ENCODE measurements at regions not wholly inside any gene's neighbourhood (a gene's known extent, or its start where the extent isn't known, plus 50 kb on each side); places are given as distances from the start of the nearest gene placed in this dataset.

DNA sequence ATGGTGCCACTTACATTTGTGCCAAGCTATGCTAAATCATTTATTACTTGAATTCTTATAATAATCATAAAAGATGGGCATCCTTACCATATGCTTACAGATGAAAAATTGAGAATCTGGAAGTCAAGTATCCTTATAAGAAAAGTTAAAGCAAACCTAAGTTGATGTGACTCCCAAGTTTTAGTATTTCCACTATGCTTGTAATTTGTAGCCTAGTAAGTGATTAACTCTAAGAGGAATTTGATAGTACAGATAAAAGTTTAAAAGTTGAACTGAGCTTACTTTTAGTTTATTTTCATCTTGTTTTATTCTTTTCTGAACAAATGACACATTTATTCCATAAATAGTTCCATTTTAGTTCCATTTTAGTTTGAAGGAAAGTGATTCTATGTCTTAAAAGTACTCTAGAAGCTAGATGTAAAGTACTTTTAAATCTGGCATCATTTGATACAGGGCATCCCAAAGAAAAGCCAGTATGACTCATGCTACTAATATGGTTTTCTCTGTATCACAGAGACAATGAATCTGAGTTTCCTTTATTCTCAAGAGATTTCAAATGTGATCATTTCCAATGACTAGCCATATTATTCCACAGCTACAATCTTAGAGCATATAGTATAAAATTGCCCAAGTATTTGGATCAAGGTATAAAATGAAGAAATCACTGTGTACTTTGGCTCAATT is 596.0 kb downstream of the SLC16A7 start:
- no peak overlapping the region for H3K4me3 ChIP-seq (ENCODE audit: low read length)
- peak; percentile 44 for DNase-seq (ENCODE audit: low read depth)
- no peaks in the 10 kb centered on the region for H3K27me3 ChIP-seq (replicated peaks; ENCODE audit: control insufficient read depth, insufficient read depth, low read length)
- peaks cover 11% of the 10 kb centered on the region for H3K4me1 ChIP-seq (ENCODE audit: control insufficient read depth, insufficient read depth, low read length)
- no peak overlapping the region for H3K9ac ChIP-seq (ENCODE audit: low read length)
- peaks cover 3% of the 10 kb centered on the region for H3K9me3 ChIP-seq (ENCODE audit: control insufficient read depth, low read length)
- H3K36me3 ChIP-seq (ENCODE audit: control insufficient read depth, insufficient read depth, low read length, severe bottlenecking) = no peaks in the 10 kb centered on the region

DNA sequence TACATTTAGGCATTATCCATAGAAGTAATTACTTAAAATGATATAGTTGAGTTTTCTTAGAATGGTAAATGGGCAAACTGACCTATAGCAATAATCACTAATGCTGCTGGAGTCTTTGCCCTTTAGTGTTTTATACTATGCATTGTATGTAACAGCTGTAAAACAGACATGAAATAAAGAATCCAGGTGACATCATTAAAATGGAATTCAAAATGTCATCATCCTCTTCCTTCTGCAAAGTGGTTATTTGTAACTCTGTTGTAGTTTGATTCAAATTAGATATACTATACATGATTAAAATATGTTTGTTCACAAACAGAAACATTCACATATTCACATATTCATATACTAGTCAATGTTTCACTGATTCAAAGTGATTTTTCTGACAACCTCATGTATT is 598.8 kb downstream of the SLC16A7 start:
- Histone ChIP-seq H3K27me3 (replicated peaks; ENCODE audit: control insufficient read depth, insufficient read depth, low read length) (no peaks in the 10 kb centered on the region), H3K9me3 (ENCODE audit: control insufficient read depth, low read length) (peaks cover 3% of the 10 kb centered on the region), H3K36me3 (ENCODE audit: control insufficient read depth, insufficient read depth, low read length, severe bottlenecking) (no peaks in the 10 kb centered on the region), H3K4me3 (ENCODE audit: low read length) (no peak overlapping the region), H3K9ac (ENCODE audit: low read length) (no peak overlapping the region), H3K4me1 (ENCODE audit: control insufficient read depth, insufficient read depth, low read length) (peaks cover 18% of the 10 kb centered on the region)
- DNase-seq (ENCODE audit: low read depth) = peak; percentile 57

DNA sequence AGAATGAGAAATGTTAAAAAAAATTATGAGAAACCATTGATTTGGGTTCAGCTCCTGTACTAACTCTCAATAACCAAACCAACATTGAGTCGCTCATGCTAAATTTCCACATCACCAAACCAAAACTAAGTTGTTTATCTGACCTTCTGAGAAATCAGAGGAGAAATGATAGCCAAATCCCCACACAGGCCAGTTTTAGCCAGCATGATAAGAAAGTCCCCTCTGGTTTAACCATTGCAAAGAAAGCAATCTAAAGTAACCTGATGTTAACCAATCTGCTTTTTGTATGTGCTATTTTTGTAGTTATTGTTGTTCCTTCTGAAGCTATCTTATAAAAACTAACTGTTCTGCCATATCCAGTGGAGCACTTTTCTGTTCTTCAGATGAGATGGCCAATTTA is 599.7 kb downstream of the SLC16A7 start:
- DNase-seq (ENCODE audit: low read depth) = no peak
- Histone ChIP-seq H3K36me3 (ENCODE audit: control insufficient read depth, insufficient read depth, low read length, severe bottlenecking) (no peaks in the 10 kb centered on the region), H3K9me3 (ENCODE audit: control insufficient read depth, low read length) (peaks cover 3% of the 10 kb centered on the region), H3K4me3 (ENCODE audit: low read length) (no peak overlapping the region), H3K4me1 (ENCODE audit: control insufficient read depth, insufficient read depth, low read length) (peaks cover 18% of the 10 kb centered on the region), H3K9ac (ENCODE audit: low read length) (no peak overlapping the region), H3K27me3 (replicated peaks; ENCODE audit: control insufficient read depth, insufficient read depth, low read length) (no peaks in the 10 kb centered on the region)

DNA sequence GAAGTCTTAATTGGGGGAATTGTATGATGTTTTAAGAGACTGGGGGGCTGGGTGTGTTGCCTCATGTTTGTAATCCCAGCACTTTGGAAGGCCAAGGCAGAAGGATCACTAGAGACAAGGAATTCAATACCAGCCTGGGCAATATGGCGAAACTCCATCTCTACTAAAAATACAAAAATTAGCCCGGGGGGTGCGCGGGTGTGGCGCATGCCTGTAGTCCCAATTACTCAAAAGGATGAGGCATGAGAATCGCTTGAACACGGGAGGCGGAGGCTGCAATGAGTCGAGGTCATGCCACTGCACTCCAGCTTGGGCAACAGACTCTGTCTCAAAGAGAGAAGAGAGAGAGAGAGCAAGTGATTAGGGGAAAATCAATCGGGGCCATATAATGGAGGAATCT is 600.5 kb downstream of the SLC16A7 start:
- no peak for DNase-seq (ENCODE audit: low read depth)
- Histone ChIP-seq H3K9ac (ENCODE audit: low read length) (no peak overlapping the region), H3K36me3 (ENCODE audit: control insufficient read depth, insufficient read depth, low read length, severe bottlenecking) (no peaks in the 10 kb centered on the region), H3K27me3 (replicated peaks; ENCODE audit: control insufficient read depth, insufficient read depth, low read length) (no peaks in the 10 kb centered on the region), H3K9me3 (ENCODE audit: control insufficient read depth, low read length) (no peaks in the 10 kb centered on the region), H3K4me1 (ENCODE audit: control insufficient read depth, insufficient read depth, low read length) (peaks cover 17% of the 10 kb centered on the region), H3K4me3 (ENCODE audit: low read length) (no peak overlapping the region)

DNA sequence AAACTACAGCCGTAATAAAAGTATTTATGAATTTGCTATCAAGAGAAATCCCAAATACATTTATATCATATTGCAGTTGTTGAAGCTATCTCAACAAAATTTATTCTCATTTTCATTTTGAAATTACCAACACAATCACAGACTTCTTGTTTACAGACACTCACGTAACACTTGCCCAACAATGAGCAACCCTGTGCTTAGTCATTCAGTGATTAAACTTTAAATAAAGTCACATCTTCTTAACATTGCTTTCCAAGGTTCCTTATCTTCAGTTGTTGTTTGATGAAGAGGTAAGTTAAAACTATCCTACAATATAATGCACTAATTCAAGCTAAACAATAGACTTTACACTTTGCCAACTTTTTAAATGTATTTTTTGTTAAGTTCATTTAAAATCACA is 601.8 kb downstream of the SLC16A7 start:
- Histone ChIP-seq H3K27me3 (replicated peaks; ENCODE audit: control insufficient read depth, insufficient read depth, low read length) (no peaks in the 10 kb centered on the region), H3K4me1 (ENCODE audit: control insufficient read depth, insufficient read depth, low read length) (peaks cover 13% of the 10 kb centered on the region), H3K9ac (ENCODE audit: low read length) (no peak overlapping the region), H3K9me3 (ENCODE audit: control insufficient read depth, low read length) (no peaks in the 10 kb centered on the region), H3K36me3 (ENCODE audit: control insufficient read depth, insufficient read depth, low read length, severe bottlenecking) (no peaks in the 10 kb centered on the region), H3K4me3 (ENCODE audit: low read length) (no peak overlapping the region)
- peak; percentile 45 for DNase-seq (ENCODE audit: low read depth)

DNA sequence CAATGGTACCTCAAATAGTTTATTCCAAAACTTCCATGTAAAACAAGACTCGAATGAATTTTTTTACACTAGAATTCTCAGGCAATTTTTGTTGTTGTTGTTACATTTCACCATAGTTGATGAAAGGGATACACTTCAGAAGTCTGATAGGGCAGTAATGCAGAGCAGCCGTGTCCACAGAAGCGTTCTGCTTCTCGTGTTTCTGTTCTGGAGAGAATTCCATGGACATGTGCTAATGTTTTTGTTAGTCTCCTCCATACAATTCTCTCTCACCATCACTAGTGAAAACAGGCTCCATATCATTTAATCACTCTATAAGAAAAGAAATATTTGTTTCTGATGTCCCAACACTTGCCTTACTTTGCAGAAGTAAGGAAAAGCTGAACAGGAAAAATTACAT is 606.1 kb downstream of the SLC16A7 start:
- Histone ChIP-seq H3K36me3 (ENCODE audit: control insufficient read depth, insufficient read depth, low read length, severe bottlenecking) (no peaks in the 10 kb centered on the region), H3K9ac (ENCODE audit: low read length) (no peak overlapping the region), H3K27me3 (replicated peaks; ENCODE audit: control insufficient read depth, insufficient read depth, low read length) (no peaks in the 10 kb centered on the region), H3K4me1 (ENCODE audit: control insufficient read depth, insufficient read depth, low read length) (peaks cover 13% of the 10 kb centered on the region), H3K4me3 (ENCODE audit: low read length) (no peak overlapping the region), H3K9me3 (ENCODE audit: control insufficient read depth, low read length) (no peaks in the 10 kb centered on the region)
- DNase-seq (ENCODE audit: low read depth) = peak; percentile 82

DNA sequence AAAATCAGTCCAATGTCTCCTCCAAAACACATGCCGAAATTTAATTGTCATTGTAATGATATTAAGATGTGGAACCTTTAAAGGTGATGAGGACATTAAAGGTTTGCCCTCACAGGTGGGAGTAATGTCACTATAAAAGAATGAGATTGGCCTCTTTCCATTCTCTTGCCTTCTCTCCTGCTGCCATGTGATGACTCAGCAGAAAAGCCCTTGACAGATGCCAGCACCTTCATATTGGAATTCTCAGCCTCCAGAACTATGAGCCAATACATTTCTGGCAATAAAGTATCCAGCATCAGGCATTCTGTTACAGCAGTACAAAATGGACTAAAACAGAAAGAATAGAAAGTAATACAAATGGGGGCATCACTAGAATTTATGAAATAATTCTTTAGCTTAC is 609.7 kb downstream of the SLC16A7 start:
- DNase-seq (ENCODE audit: low read depth) = peak; percentile 66
- Histone ChIP-seq H3K9ac (ENCODE audit: low read length) (no peak overlapping the region), H3K9me3 (ENCODE audit: control insufficient read depth, low read length) (no peaks in the 10 kb centered on the region), H3K27me3 (replicated peaks; ENCODE audit: control insufficient read depth, insufficient read depth, low read length) (no peaks in the 10 kb centered on the region), H3K36me3 (ENCODE audit: control insufficient read depth, insufficient read depth, low read length, severe bottlenecking) (no peaks in the 10 kb centered on the region), H3K4me1 (ENCODE audit: control insufficient read depth, insufficient read depth, low read length) (peaks cover 6% of the 10 kb centered on the region), H3K4me3 (ENCODE audit: low read length) (no peak overlapping the region)

DNA sequence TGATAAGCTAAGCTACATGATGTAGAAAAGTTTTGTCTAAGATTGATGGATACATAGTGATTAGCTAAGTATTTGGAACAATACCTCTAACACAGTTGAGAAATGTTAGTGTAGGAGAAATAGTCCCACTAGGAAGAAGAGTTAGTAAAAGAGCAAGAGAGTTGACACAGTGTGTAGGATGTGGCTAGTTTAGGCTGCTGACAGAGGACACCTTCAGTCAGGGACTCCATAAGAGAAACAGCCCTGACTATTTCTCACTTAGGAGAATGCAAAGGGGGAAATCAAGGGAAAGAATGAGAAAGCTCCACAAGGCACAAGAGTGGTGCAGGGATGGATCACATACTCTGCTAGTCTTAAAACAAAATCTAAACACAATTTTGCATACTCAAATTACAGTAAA is 613.7 kb downstream of the SLC16A7 start:
- peaks cover 2% of the 10 kb centered on the region for H3K9me3 ChIP-seq (ENCODE audit: control insufficient read depth, low read length)

DNA sequence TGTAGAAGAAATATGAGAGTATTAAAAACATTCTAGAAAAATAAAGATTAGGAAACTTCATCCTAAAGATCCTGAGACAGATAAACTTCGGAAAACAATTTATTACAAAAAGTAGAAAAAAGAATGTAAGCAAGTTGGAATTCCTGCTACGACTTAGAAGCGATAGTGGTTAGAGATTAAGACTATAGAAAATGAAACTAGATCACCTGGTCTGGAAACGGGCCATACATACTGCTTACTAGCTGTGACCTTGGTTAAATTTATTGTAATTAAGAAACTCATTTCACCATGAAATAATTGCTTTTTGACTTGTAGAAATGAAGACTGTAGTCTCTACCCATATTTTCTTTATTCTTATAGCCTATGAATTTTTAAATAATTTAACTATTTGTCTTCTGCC is 614.1 kb downstream of the SLC16A7 start:
- DNase-seq (ENCODE audit: low read depth) = peak; percentile 25
- no peaks in the 10 kb centered on the region for H3K4me1 ChIP-seq (ENCODE audit: control insufficient read depth, insufficient read depth, low read length)
- H3K4me3 ChIP-seq (ENCODE audit: low read length) = no peak overlapping the region
- H3K36me3 ChIP-seq (ENCODE audit: control insufficient read depth, insufficient read depth, low read length, severe bottlenecking) = no peaks in the 10 kb centered on the region
- H3K9me3 ChIP-seq (ENCODE audit: control insufficient read depth, low read length) = peaks cover 2% of the 10 kb centered on the region
- no peak overlapping the region for H3K9ac ChIP-seq (ENCODE audit: low read length)
- H3K27me3 ChIP-seq (replicated peaks; ENCODE audit: control insufficient read depth, insufficient read depth, low read length) = no peaks in the 10 kb centered on the region

More for the DNA sequence above, 613.7 kb downstream of the SLC16A7 start:
- H3K4me3 ChIP-seq (ENCODE audit: low read length) = no peak overlapping the region
- H3K27me3 ChIP-seq (replicated peaks; ENCODE audit: control insufficient read depth, insufficient read depth, low read length) = no peaks in the 10 kb centered on the region
- no peaks in the 10 kb centered on the region for H3K4me1 ChIP-seq (ENCODE audit: control insufficient read depth, insufficient read depth, low read length)
- no peak for DNase-seq (ENCODE audit: low read depth)
- H3K9ac ChIP-seq (ENCODE audit: low read length) = no peak overlapping the region
- no peaks in the 10 kb centered on the region for H3K36me3 ChIP-seq (ENCODE audit: control insufficient read depth, insufficient read depth, low read length, severe bottlenecking)

DNA sequence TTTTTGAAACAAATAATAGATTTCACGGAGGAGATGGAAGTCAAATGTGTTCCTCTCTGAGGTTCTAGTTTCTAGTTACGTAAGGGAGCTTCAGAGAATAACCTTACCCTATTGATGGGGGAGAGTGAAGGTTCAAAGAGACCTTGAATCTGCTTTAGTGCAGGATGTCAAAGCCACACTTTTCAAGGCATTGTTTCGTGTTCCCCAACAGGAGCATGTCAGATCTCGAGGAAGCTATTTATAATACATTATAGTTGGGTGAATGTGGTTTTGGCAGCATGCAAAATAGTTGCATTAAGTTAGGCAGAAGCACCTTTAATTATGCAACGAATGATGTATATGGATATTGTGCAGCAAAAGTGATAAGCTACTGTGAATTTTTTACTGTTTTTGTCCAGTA is 614.9 kb downstream of the SLC16A7 start:
- no peak for DNase-seq (ENCODE audit: low read depth)

DNA sequence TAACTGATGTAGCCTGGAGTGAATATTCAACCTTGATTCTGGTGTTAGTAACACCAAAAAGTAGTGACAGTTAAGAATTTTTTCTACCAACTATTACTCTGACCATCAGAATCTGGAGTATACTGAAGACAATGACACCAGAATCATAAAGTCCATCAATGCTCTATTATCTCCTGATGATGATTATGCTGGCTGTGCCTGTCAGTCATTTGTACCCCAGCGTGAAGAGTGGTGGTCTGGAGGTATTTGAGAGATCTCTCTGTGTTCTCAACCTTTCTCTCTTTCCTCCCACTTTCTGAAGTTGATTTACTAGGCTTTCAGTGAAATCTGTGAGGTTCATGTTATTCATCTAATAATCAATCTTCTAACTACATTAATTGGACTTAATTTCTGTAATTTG is 615.4 kb downstream of the SLC16A7 start:
- DNase-seq (ENCODE audit: low read depth) = no peak
- Histone ChIP-seq H3K9ac (ENCODE audit: low read length) (no peak overlapping the region), H3K4me1 (ENCODE audit: control insufficient read depth, insufficient read depth, low read length) (no peaks in the 10 kb centered on the region), H3K4me3 (ENCODE audit: low read length) (no peak overlapping the region), H3K36me3 (ENCODE audit: control insufficient read depth, insufficient read depth, low read length, severe bottlenecking) (no peaks in the 10 kb centered on the region), H3K9me3 (ENCODE audit: control insufficient read depth, low read length) (peaks cover 2% of the 10 kb centered on the region), H3K27me3 (replicated peaks; ENCODE audit: control insufficient read depth, insufficient read depth, low read length) (no peaks in the 10 kb centered on the region)

More for the DNA sequence above, 614.9 kb downstream of the SLC16A7 start:
- no peaks in the 10 kb centered on the region for H3K4me1 ChIP-seq (ENCODE audit: control insufficient read depth, insufficient read depth, low read length)
- H3K9ac ChIP-seq (ENCODE audit: low read length) = no peak overlapping the region
- H3K9me3 ChIP-seq (ENCODE audit: control insufficient read depth, low read length) = peaks cover 2% of the 10 kb centered on the region
- H3K27me3 ChIP-seq (replicated peaks; ENCODE audit: control insufficient read depth, insufficient read depth, low read length) = no peaks in the 10 kb centered on the region
- H3K4me3 ChIP-seq (ENCODE audit: low read length) = no peak overlapping the region
- H3K36me3 ChIP-seq (ENCODE audit: control insufficient read depth, insufficient read depth, low read length, severe bottlenecking) = no peaks in the 10 kb centered on the region

Data from adipocyte (in vitro differentiated cells).